WTC11 (cell line): ENCODE measurements at regions not wholly inside any gene's neighbourhood (a gene's known extent, or its start where the extent isn't known, plus 50 kb on each side); places are given as distances from the start of the nearest gene placed in this dataset.

ENCODE experiments used
- ATAC-seq: fragments of 200-7000 bp; cut with Tn5 transposase; 2 replicates; pipeline ENCODE4 v1.10.0; 2021; ENCODE audit warnings: mild to moderate bottlenecking, moderate library complexity
- CTCF ChIA-PET: fragments of 300-600 bp; sonication (Branson Sonifier 250); formaldehyde crosslinking; loops from one replicate; lab custom pipeline; 2021; ENCODE audit warnings: antibody characterized with exemption; lab: Charles Lee
- POLR2A ChIA-PET: fragments of 350-600 bp; sonication (Branson Sonifier 250); formaldehyde crosslinking; loops from one replicate; lab custom pipeline; 2021; ENCODE audit warnings: antibody characterized with exemption; lab: Charles Lee
- DNase-seq: peaks from one replicate; pipeline ENCODE4 v3.0.0; 2021; ENCODE audit warnings: low spot score
- H3K27ac Mint-ChIP-seq: 2 replicates; pipeline ENCODE4 v1.8.0; 2021; ENCODE audit warnings: mixed read lengths
- H3K27me3 Mint-ChIP-seq: 2 replicates; pipeline ENCODE4 v1.8.0; 2021; ENCODE audit warnings: low read depth, mild to moderate bottlenecking, moderate library complexity, mixed read lengths
- H3K36me3 Mint-ChIP-seq: 2 replicates; pipeline ENCODE4 v1.8.0; 2021; ENCODE audit warnings: mixed read lengths
- H3K4me1 Mint-ChIP-seq: 2 replicates; pipeline ENCODE4 v1.8.0; 2022; ENCODE audit warnings: mixed read lengths
- H3K4me3 Mint-ChIP-seq: 2 replicates; pipeline ENCODE4 v1.8.0; 2021; ENCODE audit warnings: mild to moderate bottlenecking, moderate library complexity, mixed read lengths
- H3K9me3 Mint-ChIP-seq: 2 replicates; pipeline ENCODE4 v1.8.0; 2021; ENCODE audit warnings: mixed read lengths
- EMX1 ChIP-seq: fragments of 250-450 bp; sonication (Bioruptor Pico); IDR thresholded peaks from 2 replicates; pipeline ENCODE4 v1.8.0; 2021; ENCODE audit warnings: mild to moderate bottlenecking
- KAT7 ChIP-seq: sonication (generic); formaldehyde crosslinking; IDR thresholded peaks from 2 replicates; pipeline ENCODE4 v1.8.1; 2023; ENCODE audit warnings: missing genetic modification reagents, mild to moderate bottlenecking, borderline replicate concordance
- PRRX2 ChIP-seq: fragments of 250-450 bp; sonication (Bioruptor Pico); IDR thresholded peaks from 2 replicates; pipeline ENCODE4 v1.8.0; 2021; ENCODE audit warnings: mild to moderate bottlenecking
- TEAD1 ChIP-seq: sonication (generic); formaldehyde crosslinking; IDR thresholded peaks from 2 replicates; pipeline ENCODE4 v1.8.0; 2022; ENCODE audit warnings: mild to moderate bottlenecking, missing genetic modification reagents
- TEAD4 ChIP-seq: sonication (generic); formaldehyde crosslinking; IDR thresholded peaks from 2 replicates; pipeline ENCODE4 v1.8.0; 2022; ENCODE audit warnings: mild to moderate bottlenecking, missing genetic modification reagents
- ZNF121 ChIP-seq: sonication (generic); formaldehyde crosslinking; IDR thresholded peaks from 2 replicates; pipeline ENCODE4 v1.8.0; 2023; ENCODE audit warnings: missing genetic modification reagents
- ZNF219 ChIP-seq: sonication (generic); formaldehyde crosslinking; IDR thresholded peaks from 2 replicates; pipeline ENCODE4 v1.8.0; 2023; ENCODE audit warnings: missing genetic modification reagents, mild to moderate bottlenecking, borderline replicate concordance
- ZNF232 ChIP-seq: sonication (generic); formaldehyde crosslinking; IDR thresholded peaks from 2 replicates; pipeline ENCODE4 v1.8.0; 2022; ENCODE audit warnings: mild to moderate bottlenecking, missing genetic modification reagents
- ZNF263 ChIP-seq: sonication (generic); formaldehyde crosslinking; IDR thresholded peaks from 2 replicates; pipeline ENCODE4 v1.8.1; 2022; ENCODE audit warnings: low read depth, mild to moderate bottlenecking, moderate library complexity, missing genetic modification reagents
- ZNF281 ChIP-seq: sonication (generic); formaldehyde crosslinking; IDR thresholded peaks from 2 replicates; pipeline ENCODE4 v1.8.0; 2023; ENCODE audit warnings: mild to moderate bottlenecking, missing genetic modification reagents
- ZNF317 ChIP-seq: sonication (generic); formaldehyde crosslinking; IDR thresholded peaks from 2 replicates; pipeline ENCODE4 v1.8.1; 2023; ENCODE audit warnings: low read depth, mild to moderate bottlenecking, moderate library complexity, missing genetic modification reagents, borderline replicate concordance
- ZNF416 ChIP-seq: fragments of 250-450 bp; sonication (Bioruptor Pico); IDR thresholded peaks from 2 replicates; pipeline ENCODE4 v1.9.0; 2021; ENCODE audit warnings: mild to moderate bottlenecking, inconsistent platforms
- ZNF512 ChIP-seq: sonication (generic); formaldehyde crosslinking; IDR thresholded peaks from 2 replicates; pipeline ENCODE4 v1.8.1; 2022; ENCODE audit warnings: missing genetic modification reagents, borderline replicate concordance
- TF ChIP-seq, protein P1 (sequence below): sonication (generic); formaldehyde crosslinking; IDR thresholded peaks from 2 replicates; pipeline ENCODE4 v1.8.1; 2023; ENCODE audit warnings: mild to moderate bottlenecking, moderate library complexity, missing genetic modification reagents
- TF ChIP-seq, protein P2 (sequence below): fragments of 250-450 bp; sonication (Bioruptor Pico); IDR thresholded peaks from 2 replicates; pipeline ENCODE4 v2.1.2; 2022; ENCODE audit warnings: mild to moderate bottlenecking, moderate library complexity
- TF ChIP-seq, protein P3 (sequence below): fragments of 250-450 bp; sonication (Bioruptor Pico); IDR thresholded peaks from 2 replicates; pipeline ENCODE4 v1.9.0; 2021; ENCODE audit warnings: moderate library complexity, mild to moderate bottlenecking, inconsistent platforms, borderline replicate concordance
- TF ChIP-seq, protein P4 (sequence below): sonication (generic); formaldehyde crosslinking; IDR thresholded peaks from 2 replicates; pipeline ENCODE4 v1.8.1; 2023; ENCODE audit warnings: mild to moderate bottlenecking, missing genetic modification reagents, borderline replicate concordance
- TF ChIP-seq, protein P5 (sequence below): sonication (generic); formaldehyde crosslinking; IDR thresholded peaks from 2 replicates; pipeline ENCODE4 v1.8.1; 2023; ENCODE audit warnings: mild to moderate bottlenecking, missing genetic modification reagents, moderate library complexity
- TF ChIP-seq, protein P6 (sequence below): sonication (generic); formaldehyde crosslinking; IDR thresholded peaks from 2 replicates; pipeline ENCODE4 v1.8.1; 2022; ENCODE audit warnings: low read depth, missing genetic modification reagents, borderline replicate concordance

DNA sequence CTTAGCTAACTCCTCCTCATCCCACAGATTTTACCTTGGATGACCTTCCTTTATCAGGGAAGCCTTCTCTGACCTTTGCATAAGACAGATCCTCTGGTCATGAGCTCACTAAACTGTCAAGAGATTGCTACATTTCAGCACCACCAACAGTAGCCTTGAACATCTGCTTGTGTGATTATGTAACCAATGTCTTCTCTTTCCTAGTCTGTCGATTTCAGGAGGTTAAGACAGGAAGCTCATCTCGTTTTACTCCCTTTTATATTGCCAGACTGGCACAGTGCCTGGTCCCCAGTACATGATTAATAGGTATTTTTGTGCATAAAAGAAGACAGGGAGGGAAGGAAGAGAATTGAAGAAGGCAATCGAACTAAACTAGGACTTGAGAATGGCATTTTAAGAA, 1697.7 kb downstream of the EFNB2 start:
- ATAC-seq = no peak
- ChIA-PET CTCF (interaction anchor here (1.2 kb wide), 1 partner anchor 64 kb away, joined by 3 read pairs; no protein-coding TSS in a partner anchor), POLR2A (no interaction called here)
- Mint-ChIP-seq H3K9me3 (no peaks in the 10 kb centered on the region), H3K36me3 (no peaks in the 10 kb centered on the region), H3K4me1 (peaks cover 2% of the 10 kb centered on the region), H3K27ac (no peak overlapping the region), H3K4me3 (no peak overlapping the region), H3K27me3 (no peaks in the 10 kb centered on the region; the same call in 1 of the 2 replicates)
- no peak for DNase-seq
- TF ChIP-seq ZNF317 (no peak), ZNF263 (CRISPR knock-in tag) (no peak), KAT7 (CRISPR knock-in tag) (no peak), ZNF416 (no peak), TEAD4 (no peak), ZNF232 (CRISPR knock-in tag) (no peak), TEAD1 (no peak), ZNF512 (no peak), ZNF121 (CRISPR knock-in tag) (no peak), EMX1 (no peak), PRRX2 (CRISPR knock-in tag) (no peak), ZNF219 (CRISPR knock-in tag) (no peak), ZNF281 (CRISPR knock-in tag) (no peak)
- TF ChIP-seq, protein P1, sequence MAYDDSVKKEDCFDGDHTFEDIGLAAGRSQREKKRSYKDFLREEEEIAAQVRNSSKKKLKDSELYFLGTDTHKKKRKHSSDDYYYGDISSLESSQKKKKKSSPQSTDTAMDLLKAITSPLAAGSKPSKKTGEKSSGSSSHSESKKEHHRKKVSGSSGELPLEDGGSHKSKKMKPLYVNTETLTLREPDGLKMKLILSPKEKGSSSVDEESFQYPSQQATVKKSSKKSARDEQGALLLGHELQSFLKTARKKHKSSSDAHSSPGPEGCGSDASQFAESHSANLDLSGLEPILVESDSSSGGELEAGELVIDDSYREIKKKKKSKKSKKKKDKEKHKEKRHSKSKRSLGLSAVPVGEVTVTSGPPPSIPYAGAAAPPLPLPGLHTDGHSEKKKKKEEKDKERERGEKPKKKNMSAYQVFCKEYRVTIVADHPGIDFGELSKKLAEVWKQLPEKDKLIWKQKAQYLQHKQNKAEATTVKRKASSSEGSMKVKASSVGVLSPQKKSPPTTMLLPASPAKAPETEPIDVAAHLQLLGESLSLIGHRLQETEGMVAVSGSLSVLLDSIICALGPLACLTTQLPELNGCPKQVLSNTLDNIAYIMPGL (CRISPR knock-in tag) = no peak
- TF ChIP-seq, protein P2, sequence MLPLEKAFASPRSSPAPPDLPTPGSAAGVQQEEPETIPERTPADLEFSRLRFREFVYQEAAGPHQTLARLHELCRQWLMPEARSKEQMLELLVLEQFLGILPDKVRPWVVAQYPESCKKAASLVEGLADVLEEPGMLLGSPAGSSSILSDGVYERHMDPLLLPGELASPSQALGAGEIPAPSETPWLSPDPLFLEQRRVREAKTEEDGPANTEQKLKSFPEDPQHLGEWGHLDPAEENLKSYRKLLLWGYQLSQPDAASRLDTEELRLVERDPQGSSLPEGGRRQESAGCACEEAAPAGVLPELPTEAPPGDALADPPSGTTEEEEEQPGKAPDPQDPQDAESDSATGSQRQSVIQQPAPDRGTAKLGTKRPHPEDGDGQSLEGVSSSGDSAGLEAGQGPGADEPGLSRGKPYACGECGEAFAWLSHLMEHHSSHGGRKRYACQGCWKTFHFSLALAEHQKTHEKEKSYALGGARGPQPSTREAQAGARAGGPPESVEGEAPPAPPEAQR (CRISPR knock-in tag) = no peak
- TF ChIP-seq, protein P3, sequence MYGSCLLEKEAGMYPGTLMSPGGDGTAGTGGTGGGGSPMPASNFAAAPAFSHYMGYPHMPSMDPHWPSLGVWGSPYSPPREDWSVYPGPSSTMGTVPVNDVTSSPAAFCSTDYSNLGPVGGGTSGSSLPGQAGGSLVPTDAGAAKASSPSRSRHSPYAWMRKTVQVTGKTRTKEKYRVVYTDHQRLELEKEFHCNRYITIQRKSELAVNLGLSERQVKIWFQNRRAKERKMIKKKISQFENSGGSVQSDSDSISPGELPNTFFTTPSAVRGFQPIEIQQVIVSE (CRISPR knock-in tag) = no peak
- TF ChIP-seq, protein P4, sequence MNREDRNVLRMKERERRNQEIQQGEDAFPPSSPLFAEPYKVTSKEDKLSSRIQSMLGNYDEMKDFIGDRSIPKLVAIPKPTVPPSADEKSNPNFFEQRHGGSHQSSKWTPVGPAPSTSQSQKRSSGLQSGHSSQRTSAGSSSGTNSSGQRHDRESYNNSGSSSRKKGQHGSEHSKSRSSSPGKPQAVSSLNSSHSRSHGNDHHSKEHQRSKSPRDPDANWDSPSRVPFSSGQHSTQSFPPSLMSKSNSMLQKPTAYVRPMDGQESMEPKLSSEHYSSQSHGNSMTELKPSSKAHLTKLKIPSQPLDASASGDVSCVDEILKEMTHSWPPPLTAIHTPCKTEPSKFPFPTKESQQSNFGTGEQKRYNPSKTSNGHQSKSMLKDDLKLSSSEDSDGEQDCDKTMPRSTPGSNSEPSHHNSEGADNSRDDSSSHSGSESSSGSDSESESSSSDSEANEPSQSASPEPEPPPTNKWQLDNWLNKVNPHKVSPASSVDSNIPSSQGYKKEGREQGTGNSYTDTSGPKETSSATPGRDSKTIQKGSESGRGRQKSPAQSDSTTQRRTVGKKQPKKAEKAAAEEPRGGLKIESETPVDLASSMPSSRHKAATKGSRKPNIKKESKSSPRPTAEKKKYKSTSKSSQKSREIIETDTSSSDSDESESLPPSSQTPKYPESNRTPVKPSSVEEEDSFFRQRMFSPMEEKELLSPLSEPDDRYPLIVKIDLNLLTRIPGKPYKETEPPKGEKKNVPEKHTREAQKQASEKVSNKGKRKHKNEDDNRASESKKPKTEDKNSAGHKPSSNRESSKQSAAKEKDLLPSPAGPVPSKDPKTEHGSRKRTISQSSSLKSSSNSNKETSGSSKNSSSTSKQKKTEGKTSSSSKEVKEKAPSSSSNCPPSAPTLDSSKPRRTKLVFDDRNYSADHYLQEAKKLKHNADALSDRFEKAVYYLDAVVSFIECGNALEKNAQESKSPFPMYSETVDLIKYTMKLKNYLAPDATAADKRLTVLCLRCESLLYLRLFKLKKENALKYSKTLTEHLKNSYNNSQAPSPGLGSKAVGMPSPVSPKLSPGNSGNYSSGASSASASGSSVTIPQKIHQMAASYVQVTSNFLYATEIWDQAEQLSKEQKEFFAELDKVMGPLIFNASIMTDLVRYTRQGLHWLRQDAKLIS (CRISPR knock-in tag) = no peak
- TF ChIP-seq, protein P5, sequence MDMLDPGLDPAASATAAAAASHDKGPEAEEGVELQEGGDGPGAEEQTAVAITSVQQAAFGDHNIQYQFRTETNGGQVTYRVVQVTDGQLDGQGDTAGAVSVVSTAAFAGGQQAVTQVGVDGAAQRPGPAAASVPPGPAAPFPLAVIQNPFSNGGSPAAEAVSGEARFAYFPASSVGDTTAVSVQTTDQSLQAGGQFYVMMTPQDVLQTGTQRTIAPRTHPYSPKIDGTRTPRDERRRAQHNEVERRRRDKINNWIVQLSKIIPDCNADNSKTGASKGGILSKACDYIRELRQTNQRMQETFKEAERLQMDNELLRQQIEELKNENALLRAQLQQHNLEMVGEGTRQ = no peak
- TF ChIP-seq, protein P6, sequence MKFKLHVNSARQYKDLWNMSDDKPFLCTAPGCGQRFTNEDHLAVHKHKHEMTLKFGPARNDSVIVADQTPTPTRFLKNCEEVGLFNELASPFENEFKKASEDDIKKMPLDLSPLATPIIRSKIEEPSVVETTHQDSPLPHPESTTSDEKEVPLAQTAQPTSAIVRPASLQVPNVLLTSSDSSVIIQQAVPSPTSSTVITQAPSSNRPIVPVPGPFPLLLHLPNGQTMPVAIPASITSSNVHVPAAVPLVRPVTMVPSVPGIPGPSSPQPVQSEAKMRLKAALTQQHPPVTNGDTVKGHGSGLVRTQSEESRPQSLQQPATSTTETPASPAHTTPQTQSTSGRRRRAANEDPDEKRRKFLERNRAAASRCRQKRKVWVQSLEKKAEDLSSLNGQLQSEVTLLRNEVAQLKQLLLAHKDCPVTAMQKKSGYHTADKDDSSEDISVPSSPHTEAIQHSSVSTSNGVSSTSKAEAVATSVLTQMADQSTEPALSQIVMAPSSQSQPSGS (CRISPR knock-in tag) = no peak
